K562 (cell line): ENCODE measurements at regions not wholly inside any gene's neighbourhood (a gene's known extent, or its start where the extent isn't known, plus 50 kb on each side); places are given as distances from the start of the nearest gene placed in this dataset.

ENCODE experiments used
- ATAC-seq: fragments of 200-7000 bp; cut with Tn5 transposase; 3 replicates; pipeline ENCODE4 v1.9.1; 2020; ENCODE audit warnings: moderate library complexity
- BruUV-seq: library from RNA; stranded (reverse); fragments of 400-500 nt; replicated peaks from 2 replicates; lab custom pipeline; 2021; lab: Mats Ljungman, UMichigan
- CTCF ChIA-PET: fragments of 300-600 bp; formaldehyde crosslinking; extraction: SDS; loops from one replicate; lab custom pipeline; 2021; ENCODE audit warnings: low intra/inter-chr PET ratio; lab: Yijun Ruan, JAX
- POLR2A ChIA-PET: fragments of 300-600, 350-650 bp; sonication (Branson Sonifier 250); formaldehyde crosslinking; extraction: SDS; loops from one replicate; lab custom pipeline; 2021; ENCODE audit warnings: antibody characterized with exemption, inconsistent platforms; lab: Yijun Ruan, JAX
- DNase-seq, 4 experiments: peaks; one replicate each; pipeline versions ENCODE4 v3.0.0 to v3.0.0-alpha.2; 2011 to 2018; ENCODE audit warnings: low spot score in 3 of 4, mixed read lengths in 3 of 4; ENCODE audit errors: extremely low read depth in 1 of 4
- FAIRE-seq: peaks from 2 replicates; lab custom pipeline; 2011; peaks lifted over from hg19 to GRCh38; lab: Jason Lieb, UNC
- H2AFZ ChIP-seq: 2 replicates; pipeline ENCODE4 v1.6.0; 2011; ENCODE audit warnings: low read depth, low read length, control low read depth, inconsistent platforms
- H3K27ac ChIP-seq: fragments of 200-600 bp; 3 replicates; pipeline ENCODE4 v1.8.0; 2011; ENCODE audit warnings: low read depth, mild to moderate bottlenecking, control low read depth, inconsistent platforms, low read length, moderate library complexity, mixed read lengths; ENCODE audit errors: extremely low read depth
- H3K27me3 ChIP-seq, 2 experiments: fragments of 300-600 bp in 1 of 2; 2 replicates in 1 of 2; 3 replicates in 1 of 2; pipeline versions ENCODE4 v1.6.0 to v1.8.0; 2011; ENCODE audit warnings: inconsistent platforms in 2 of 2, low read length in 2 of 2, mild to moderate bottlenecking in 1 of 2, mixed read lengths in 1 of 2, moderate library complexity in 1 of 2; ENCODE audit not compliant: control insufficient read depth in 2 of 2, insufficient read depth in 2 of 2
- H3K36me3 ChIP-seq: fragments of 300-600 bp; 3 replicates; pipeline ENCODE4 v1.8.0; 2011; ENCODE audit warnings: mild to moderate bottlenecking, low read length, inconsistent platforms; ENCODE audit not compliant: control insufficient read depth, insufficient read depth
- H3K4me1 ChIP-seq, 2 experiments: fragments of 200-600 bp in 1 of 2; replicated peaks in 1 of 2; 2 replicates in 1 of 2; 3 replicates in 1 of 2; pipeline versions ENCODE4 v1.5.1 to v1.8.0; 2011; ENCODE audit warnings: inconsistent platforms in 2 of 2, low read length in 2 of 2, mild to moderate bottlenecking in 1 of 2, mixed read lengths in 1 of 2, moderate library complexity in 1 of 2; ENCODE audit not compliant: control insufficient read depth in 2 of 2, insufficient read depth in 2 of 2
- H3K4me2 ChIP-seq: 2 replicates; pipeline ENCODE4 v1.6.1; 2011; ENCODE audit warnings: low read length, control low read depth, inconsistent platforms, mixed read lengths; ENCODE audit not compliant: insufficient read depth
- H3K4me3 ChIP-seq: fragments of 200-600 bp; sonication (generic), shearing (Covaris generic); 2 replicates; pipeline ENCODE4 v1.5.1; 2016; ENCODE audit warnings: control low read depth, inconsistent platforms
- H3K79me2 ChIP-seq: fragments of 200-600 bp; 3 replicates; pipeline ENCODE4 v1.8.0; 2011; ENCODE audit warnings: low read length, inconsistent platforms; ENCODE audit not compliant: control insufficient read depth, insufficient read depth
- H3K9ac ChIP-seq, 2 experiments: 2 replicates each; pipeline versions ENCODE4 v1.6.0 to v1.6.1; 2011; ENCODE audit warnings: low read depth in 2 of 2, low read length in 2 of 2, control low read depth in 1 of 2, inconsistent platforms in 1 of 2, mild to moderate bottlenecking in 1 of 2, mixed read lengths in 1 of 2; ENCODE audit not compliant: insufficient read depth in 1 of 2
- H3K9me1 ChIP-seq: one replicate; pipeline ENCODE4 v1.6.0; 2011; ENCODE audit warnings: inconsistent platforms, mild to moderate bottlenecking, low read length, moderate library complexity; ENCODE audit not compliant: control insufficient read depth, insufficient read depth
- H3K9me3 ChIP-seq: replicated peaks from 2 replicates; pipeline ENCODE4 v1.5.1; 2011; ENCODE audit warnings: low read depth, low read length, inconsistent platforms; ENCODE audit not compliant: control insufficient read depth, insufficient read depth
- H4K20me1 ChIP-seq: replicated peaks from 2 replicates; pipeline ENCODE4 v1.6.1; 2011; ENCODE audit warnings: low read length, inconsistent platforms, mixed read lengths; ENCODE audit not compliant: control insufficient read depth, insufficient read depth
- NCOA2 ChIP-seq, 2 experiments: fragments of 450-650 bp; IDR thresholded peaks; 2 replicates each; pipeline ENCODE4 v1.6.1; 2018; ENCODE audit warnings: mild to moderate bottlenecking in 2 of 2, moderate library complexity in 1 of 2; ENCODE audit not compliant: partially characterized antibody in 2 of 2
- NFIC ChIP-seq: fragments of 450-650 bp; IDR thresholded peaks from 2 replicates; pipeline ENCODE4 v1.6.1; 2017; ENCODE audit warnings: mild to moderate bottlenecking, inconsistent platforms
- WGBS: fragments of 100-300 bp; shearing (Covaris generic); methylation state at CpG from one replicate; pipeline ENCODE4 v1.1.6; 2016; ENCODE audit warnings: low coverage, mixed read lengths; ENCODE audit not compliant: insufficient coverage; ENCODE audit errors: missing lambda C conversion rate; 5-methylcytosine and 5-hydroxymethylcytosine counted together
- in situ Hi-C: fragments of 300-500 bp; cut with MboI; formaldehyde crosslinking; loops from 4 replicates; pipeline ENCODE4 v1.15.0; 2018; ENCODE audit warnings: inconsistent platforms, mixed read lengths
- intact Hi-C: fragments of 100-400 bp; cut with micrococcal nuclease; formaldehyde crosslinking; loops from 2 replicates; pipeline ENCODE4 v1.14.2; 2022
- TF ChIP-seq, protein P1 (sequence below): fragments of 450-650 bp; formaldehyde crosslinking; IDR thresholded peaks from 2 replicates; pipeline ENCODE4 v1.4.0; 2020; ENCODE audit warnings: mild to moderate bottlenecking, moderate library complexity

DNA sequence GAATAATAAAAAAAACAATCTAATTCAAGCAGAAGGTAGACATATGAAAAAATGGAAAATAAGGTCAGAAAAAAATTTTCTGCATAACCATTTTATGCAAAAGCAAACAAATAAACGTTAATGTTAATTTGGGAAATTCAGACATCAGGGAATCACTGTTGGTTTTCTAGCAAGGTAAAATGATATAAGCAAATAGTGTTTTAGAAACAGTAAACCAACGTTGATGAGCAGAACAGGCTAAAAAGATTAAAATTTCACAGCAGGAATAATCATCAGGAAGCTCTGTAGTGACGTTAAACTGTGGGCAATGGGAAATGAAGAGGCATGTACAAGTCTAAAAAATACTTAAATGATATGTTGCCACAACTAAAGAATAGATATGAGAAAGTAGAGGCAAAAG, 54.5 kb upstream of the HMGCLL1 start:
- H3K4me2 ChIP-seq = no peak overlapping the region
- H3K9me1 ChIP-seq = no peaks in the 10 kb centered on the region
- BruUV-seq = no TSS peak
- no peak for TF ChIP-seq NFIC
- intact Hi-C loops = no loop called here
- H3K27ac ChIP-seq = no peak overlapping the region
- FAIRE-seq (no peak), DNase-seq (no peak), ATAC-seq (no peak)
- no peaks in the 10 kb centered on the region for H3K4me1 ChIP-seq
- H3K9ac ChIP-seq = no peak overlapping the region
- no peaks in the 10 kb centered on the region for H4K20me1 ChIP-seq
- H3K36me3 ChIP-seq = no peaks in the 10 kb centered on the region
- H3K9me3 ChIP-seq = no peaks in the 10 kb centered on the region; the same call in 1 of the 2 replicates
- no peaks in the 10 kb centered on the region for H3K27me3 ChIP-seq
- WGBS = 0% methylated on average over 3 of the region's 3 CpGs
- H3K4me3 ChIP-seq = no peak overlapping the region
- CTCF ChIA-PET = no interaction called here
- in situ Hi-C loops = no loop called here
- no peaks in the 10 kb centered on the region for H3K79me2 ChIP-seq
- no peak overlapping the region for H2AFZ ChIP-seq
- POLR2A ChIA-PET = no interaction called here

DNA sequence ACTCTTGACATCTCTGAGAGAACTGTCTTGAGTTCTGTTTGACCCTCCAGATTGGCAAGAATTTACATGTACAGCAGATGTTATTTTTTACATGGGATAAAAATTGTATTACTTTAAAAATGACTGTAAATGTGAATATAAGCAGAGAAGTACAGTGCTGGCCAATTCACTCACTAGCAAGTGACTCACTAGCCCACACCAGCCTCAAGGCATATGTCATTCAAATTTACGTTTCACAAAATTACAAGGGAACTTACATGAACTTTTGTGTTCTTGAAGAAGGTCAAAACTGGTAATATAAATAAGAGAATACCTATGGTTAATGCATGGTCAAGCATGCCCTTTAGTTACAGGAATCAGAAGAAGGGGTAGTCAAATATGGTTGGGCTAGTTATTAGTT, 54.0 kb upstream of the HMGCLL1 start:
- Histone ChIP-seq H3K27me3 (no peaks in the 10 kb centered on the region), H2AFZ (no peak overlapping the region), H3K4me1 (no peaks in the 10 kb centered on the region), H3K9me1 (no peaks in the 10 kb centered on the region), H3K4me2 (no peak overlapping the region), H3K9me3 (no peaks in the 10 kb centered on the region; the same call in 1 of the 2 replicates), H4K20me1 (no peaks in the 10 kb centered on the region), H3K36me3 (no peaks in the 10 kb centered on the region), H3K4me3 (no peak overlapping the region), H3K9ac (no peak overlapping the region), H3K79me2 (no peaks in the 10 kb centered on the region), H3K27ac (no peak overlapping the region)
- no TSS peak for BruUV-seq
- ChIA-PET CTCF (no interaction called here), POLR2A (no interaction called here)
- FAIRE-seq (no peak), ATAC-seq (no peak), DNase-seq (no peak)
- TF ChIP-seq, protein P1, sequence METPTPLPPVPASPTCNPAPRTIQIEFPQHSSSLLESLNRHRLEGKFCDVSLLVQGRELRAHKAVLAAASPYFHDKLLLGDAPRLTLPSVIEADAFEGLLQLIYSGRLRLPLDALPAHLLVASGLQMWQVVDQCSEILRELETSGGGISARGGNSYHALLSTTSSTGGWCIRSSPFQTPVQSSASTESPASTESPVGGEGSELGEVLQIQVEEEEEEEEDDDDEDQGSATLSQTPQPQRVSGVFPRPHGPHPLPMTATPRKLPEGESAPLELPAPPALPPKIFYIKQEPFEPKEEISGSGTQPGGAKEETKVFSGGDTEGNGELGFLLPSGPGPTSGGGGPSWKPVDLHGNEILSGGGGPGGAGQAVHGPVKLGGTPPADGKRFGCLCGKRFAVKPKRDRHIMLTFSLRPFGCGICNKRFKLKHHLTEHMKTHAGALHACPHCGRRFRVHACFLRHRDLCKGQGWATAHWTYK (CRISPR knock-in tag) = no peak
- no peak for TF ChIP-seq NCOA2 (IDR thresholded peaks at IDR 0.05; ENCODE audit: partially characterized antibody in 2 of 2)
- in situ Hi-C loops = no loop called here
- 0% methylated on average over 1 of the region's 1 CpG for whole genome bisulfite sequencing
- intact Hi-C loops = no loop called here
